Left lung (tissue), 4 donors: ENCODE measurements at regions not wholly inside any gene's neighbourhood (a gene's known extent, or its start where the extent isn't known, plus 50 kb on each side); places are given as distances from the start of the nearest gene placed in this dataset.

Source experiments
- ATAC-seq: fragments of 200-7000 bp; cut with Tn5 transposase; one replicate; pipeline ENCODE4 v1.9.1; 2020; ENCODE audit warnings: moderate library complexity
- DNase-seq, 4 donors: peaks; one replicate each; pipeline ENCODE4 v3.0.0-alpha.2; 2013 to 2020
- H3K27ac ChIP-seq, 2 donors: fragments of 200-600 bp; sonication (generic) in 1 of 2; one replicate each; pipeline versions ENCODE4 v1.5.0 to v1.8.0; 2020 to 2021
- H3K27me3 ChIP-seq, 2 donors: fragments of 200-600 bp; sonication (generic) in 1 of 2; one replicate each; pipeline versions ENCODE4 v1.5.0 to v1.8.0; 2020 to 2021
- H3K36me3 ChIP-seq, 2 donors: fragments of 200-600 bp; sonication (generic) in 1 of 2; one replicate each; pipeline versions ENCODE4 v1.5.0 to v1.8.0; 2020 to 2021
- H3K4me1 ChIP-seq, 2 donors: fragments of 200-600 bp; one replicate each; pipeline ENCODE4 v1.8.0; 2021
- H3K4me3 ChIP-seq, 2 donors: fragments of 200-600 bp; sonication (generic) in 1 of 2; one replicate each; pipeline versions ENCODE4 v1.5.0 to v1.8.0; 2020 to 2021; ENCODE audit warnings: mild to moderate bottlenecking in 1 of 2
- H3K9me3 ChIP-seq, 2 donors: fragments of 200-600 bp; sonication (generic) in 1 of 2; one replicate each; pipeline versions ENCODE4 v1.5.0 to v1.8.0; 2020 to 2021
- intact Hi-C, 2 donors: fragments of 100-400 bp; cut with DNase I; formaldehyde crosslinking; loops; one replicate each; pipeline versions ENCODE4 v1.11.2 to v1.14.2; 2022
- TF ChIP-seq, protein P1 (sequence below), 2 donors: fragments of 200-600 bp; sonication (generic) in 1 of 2; IDR thresholded peaks; one replicate each; pipeline versions ENCODE4 v1.5.0 to v1.8.0; 2021; ENCODE audit warnings: antibody characterized with exemption in 2 of 2
- donor health status: DM: no; HTN: yes; CAD: no.
- donor health status: DM: no; HTN: no; CAD: no.

DNA sequence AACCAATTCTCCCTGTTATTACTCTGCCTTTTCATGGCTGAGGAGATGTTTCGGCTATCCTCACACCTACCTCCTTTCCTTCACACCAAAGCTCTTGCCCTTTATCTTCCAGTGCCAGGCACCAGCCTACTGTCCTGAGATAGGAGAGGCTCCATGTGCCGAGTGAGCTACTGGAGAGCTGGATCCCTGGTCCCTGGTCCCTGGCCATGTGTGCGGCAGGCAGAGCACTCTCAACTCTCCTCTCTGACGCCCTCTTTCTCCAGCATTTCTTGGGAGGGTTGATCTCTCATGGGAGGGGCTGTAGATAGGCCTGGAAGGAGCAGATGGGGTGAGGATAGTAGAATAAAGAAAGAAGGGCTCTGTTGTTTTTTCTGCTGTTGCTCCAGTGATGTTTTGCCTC lies 277.1 kb upstream of the UMPS start:
- Histone ChIP-seq H3K27me3 (no peaks in the 10 kb centered on the region), H3K36me3 (no peaks in the 10 kb centered on the region), H3K4me1 (no peaks in the 10 kb centered on the region), H3K4me3 (no peak overlapping the region), H3K27ac (no peak overlapping the region), H3K9me3 (no peaks in the 10 kb centered on the region)
- no peak for DNase-seq
- TF ChIP-seq, protein P1, sequence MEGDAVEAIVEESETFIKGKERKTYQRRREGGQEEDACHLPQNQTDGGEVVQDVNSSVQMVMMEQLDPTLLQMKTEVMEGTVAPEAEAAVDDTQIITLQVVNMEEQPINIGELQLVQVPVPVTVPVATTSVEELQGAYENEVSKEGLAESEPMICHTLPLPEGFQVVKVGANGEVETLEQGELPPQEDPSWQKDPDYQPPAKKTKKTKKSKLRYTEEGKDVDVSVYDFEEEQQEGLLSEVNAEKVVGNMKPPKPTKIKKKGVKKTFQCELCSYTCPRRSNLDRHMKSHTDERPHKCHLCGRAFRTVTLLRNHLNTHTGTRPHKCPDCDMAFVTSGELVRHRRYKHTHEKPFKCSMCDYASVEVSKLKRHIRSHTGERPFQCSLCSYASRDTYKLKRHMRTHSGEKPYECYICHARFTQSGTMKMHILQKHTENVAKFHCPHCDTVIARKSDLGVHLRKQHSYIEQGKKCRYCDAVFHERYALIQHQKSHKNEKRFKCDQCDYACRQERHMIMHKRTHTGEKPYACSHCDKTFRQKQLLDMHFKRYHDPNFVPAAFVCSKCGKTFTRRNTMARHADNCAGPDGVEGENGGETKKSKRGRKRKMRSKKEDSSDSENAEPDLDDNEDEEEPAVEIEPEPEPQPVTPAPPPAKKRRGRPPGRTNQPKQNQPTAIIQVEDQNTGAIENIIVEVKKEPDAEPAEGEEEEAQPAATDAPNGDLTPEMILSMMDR (IDR thresholded peaks at IDR 0.05): no peak
- no peak for ATAC-seq
- intact Hi-C loops: no loop called here

DNA sequence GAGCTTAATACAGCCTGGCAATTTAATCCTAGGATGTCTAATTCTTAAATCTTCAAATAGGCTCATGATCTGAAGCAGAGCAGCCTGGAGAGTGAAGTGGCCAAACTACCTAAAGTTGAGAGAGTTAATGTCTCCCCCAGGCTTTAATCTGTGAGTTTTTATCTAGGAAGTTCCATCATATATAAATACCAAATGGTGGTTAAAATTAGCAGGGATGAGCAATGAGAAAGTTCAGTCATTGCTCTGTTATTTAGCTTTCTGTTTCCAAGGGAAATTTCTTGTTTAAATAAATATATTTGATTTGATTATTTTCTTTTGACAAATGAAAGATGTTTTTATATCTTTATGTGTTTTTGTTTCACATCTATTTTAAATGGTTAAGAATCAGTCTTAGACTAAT lies 274.4 kb upstream of the UMPS start:
- DNase-seq: no peak
- H3K27me3 ChIP-seq: no peaks in the 10 kb centered on the region
- no peak overlapping the region for H3K4me3 ChIP-seq
- no peaks in the 10 kb centered on the region for H3K36me3 ChIP-seq
- H3K4me1 ChIP-seq: no peaks in the 10 kb centered on the region
- intact Hi-C loops: no loop called here
- no peaks in the 10 kb centered on the region for H3K9me3 ChIP-seq
- no peak overlapping the region for H3K27ac ChIP-seq
- TF ChIP-seq, protein P1 (IDR thresholded peaks at IDR 0.05): no peak
- no peak for ATAC-seq

DNA sequence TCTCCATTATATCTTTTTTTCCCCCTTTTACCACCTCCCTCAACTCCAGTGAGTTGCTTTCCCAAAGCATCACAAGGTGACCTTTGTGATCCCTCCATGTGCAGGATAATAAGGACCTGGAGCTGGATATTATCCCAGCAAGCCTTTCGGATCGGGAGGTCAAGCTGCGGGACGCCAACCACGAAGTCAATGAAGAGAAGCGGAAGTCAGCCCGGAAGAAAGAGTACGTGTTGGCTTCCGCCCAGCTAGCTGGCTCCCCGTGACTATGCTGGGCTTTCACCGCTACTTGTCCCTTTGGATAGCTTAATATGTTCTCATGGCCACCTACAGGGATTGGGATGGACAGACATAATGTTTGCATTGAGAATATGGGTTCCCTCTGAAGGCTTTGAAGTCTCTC lies 273.7 kb upstream of the UMPS start:
- ATAC-seq (no peak), DNase-seq (no peak)
- intact Hi-C loops: no loop called here
- TF ChIP-seq, protein P1 (IDR thresholded peaks at IDR 0.05): no peak
- Histone ChIP-seq H3K27me3 (no peaks in the 10 kb centered on the region), H3K4me1 (no peaks in the 10 kb centered on the region), H3K4me3 (no peak overlapping the region), H3K27ac (no peak overlapping the region), H3K9me3 (no peaks in the 10 kb centered on the region), H3K36me3 (no peaks in the 10 kb centered on the region)

DNA sequence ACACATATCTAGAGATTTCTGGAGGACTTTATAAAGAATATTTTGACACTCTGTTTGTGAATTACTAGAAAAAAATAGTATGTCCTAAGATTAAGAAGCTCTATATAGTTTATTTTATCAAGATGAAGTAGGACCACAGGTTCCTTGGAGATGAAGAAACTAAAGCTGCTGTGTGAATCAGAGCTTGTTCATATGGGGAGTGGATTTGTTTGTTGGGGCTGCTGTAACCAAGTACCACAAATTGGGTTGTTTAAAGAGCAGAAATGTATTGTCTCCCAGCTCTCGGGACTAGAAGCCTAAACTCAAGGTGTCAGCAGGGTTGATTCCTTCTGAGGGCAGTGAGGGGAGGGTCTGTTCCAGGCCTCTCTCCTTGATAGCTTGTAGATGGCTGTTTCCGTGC lies 270.6 kb upstream of the UMPS start:
- Histone ChIP-seq H3K9me3 (no peaks in the 10 kb centered on the region), H3K4me1 (no peaks in the 10 kb centered on the region), H3K27ac (no peak overlapping the region), H3K27me3 (no peaks in the 10 kb centered on the region), H3K4me3 (no peak overlapping the region), H3K36me3 (no peaks in the 10 kb centered on the region)
- no peak for DNase-seq
- TF ChIP-seq, protein P1 (IDR thresholded peaks at IDR 0.05): no peak
- intact Hi-C loops: loop anchor here in 1 of 2 donors (10.0 kb wide), 1 partner anchor 105 kb away; no protein-coding TSS in a partner anchor
- no peak for ATAC-seq

DNA sequence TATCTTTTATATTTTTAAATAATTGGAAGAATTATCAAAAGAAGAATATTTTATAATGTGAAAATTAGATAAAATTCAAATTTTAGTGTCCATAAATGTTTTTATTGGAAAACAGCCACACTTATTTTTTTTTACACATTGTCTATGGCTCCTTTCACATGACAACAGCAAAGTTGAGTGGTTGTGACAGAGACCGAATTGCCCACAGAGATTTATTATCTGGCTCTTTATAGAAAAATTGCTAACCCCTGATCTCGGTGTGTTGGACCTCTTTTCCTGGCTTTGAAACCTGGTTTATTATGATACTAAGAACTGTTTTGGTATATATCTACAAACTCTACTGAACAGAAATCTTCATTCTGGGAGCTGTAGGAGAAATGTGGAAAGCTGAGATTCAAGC lies 269.1 kb upstream of the UMPS start:
- no peaks in the 10 kb centered on the region for H3K27me3 ChIP-seq
- DNase-seq: peak in 1 of 4 donors; percentile 7
- intact Hi-C loops: loop anchor here in 1 of 2 donors (10.0 kb wide), 1 partner anchor 106 kb away; no protein-coding TSS in a partner anchor
- H3K4me1 ChIP-seq: no peaks in the 10 kb centered on the region
- TF ChIP-seq, protein P1 (IDR thresholded peaks at IDR 0.05): no peak
- no peak overlapping the region for H3K4me3 ChIP-seq
- H3K36me3 ChIP-seq: no peaks in the 10 kb centered on the region
- no peak for ATAC-seq
- H3K9me3 ChIP-seq: no peaks in the 10 kb centered on the region
- no peak overlapping the region for H3K27ac ChIP-seq
